Ovary (tissue), 3 donors: ENCODE measurements at regions not wholly inside any gene's neighbourhood (a gene's known extent, or its start where the extent isn't known, plus 50 kb on each side); places are given as distances from the start of the nearest gene placed in this dataset.

Experiments used
- EP300 ChIP-seq: sonication (generic); formaldehyde crosslinking; IDR thresholded peaks from one replicate; pipeline ENCODE4 v1.6.1; 2017; ENCODE audit warnings: antibody characterized with exemption
- POLR2A ChIP-seq: fragments of 450-650 bp; IDR thresholded peaks from one replicate; pipeline ENCODE4 v1.6.1; 2017; ENCODE audit warnings: antibody characterized with exemption, mild to moderate bottlenecking, moderate library complexity
- TF ChIP-seq, protein P1 (sequence below), 3 donors: fragments of 450-650 bp in 2 of 3; fragments of 200-600 bp in 1 of 3; IDR thresholded peaks; one replicate each; pipeline versions ENCODE4 v1.5.1 to v1.8.0; 2016 to 2022; ENCODE audit warnings: antibody characterized with exemption in 3 of 3, mild to moderate bottlenecking in 1 of 3
- donor health status: DM: no; HTN: no; CAD: no.

- TF ChIP-seq, protein P1, sequence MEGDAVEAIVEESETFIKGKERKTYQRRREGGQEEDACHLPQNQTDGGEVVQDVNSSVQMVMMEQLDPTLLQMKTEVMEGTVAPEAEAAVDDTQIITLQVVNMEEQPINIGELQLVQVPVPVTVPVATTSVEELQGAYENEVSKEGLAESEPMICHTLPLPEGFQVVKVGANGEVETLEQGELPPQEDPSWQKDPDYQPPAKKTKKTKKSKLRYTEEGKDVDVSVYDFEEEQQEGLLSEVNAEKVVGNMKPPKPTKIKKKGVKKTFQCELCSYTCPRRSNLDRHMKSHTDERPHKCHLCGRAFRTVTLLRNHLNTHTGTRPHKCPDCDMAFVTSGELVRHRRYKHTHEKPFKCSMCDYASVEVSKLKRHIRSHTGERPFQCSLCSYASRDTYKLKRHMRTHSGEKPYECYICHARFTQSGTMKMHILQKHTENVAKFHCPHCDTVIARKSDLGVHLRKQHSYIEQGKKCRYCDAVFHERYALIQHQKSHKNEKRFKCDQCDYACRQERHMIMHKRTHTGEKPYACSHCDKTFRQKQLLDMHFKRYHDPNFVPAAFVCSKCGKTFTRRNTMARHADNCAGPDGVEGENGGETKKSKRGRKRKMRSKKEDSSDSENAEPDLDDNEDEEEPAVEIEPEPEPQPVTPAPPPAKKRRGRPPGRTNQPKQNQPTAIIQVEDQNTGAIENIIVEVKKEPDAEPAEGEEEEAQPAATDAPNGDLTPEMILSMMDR (IDR thresholded peaks at IDR 0.05), result no peak
- TF ChIP-seq POLR2A (no peak), EP300 (no peak)
These were observed 244.2 kb upstream of the F9 start for GRCh38 chrX:139286342-139286741.
